Stimulated activated CD4-positive, alpha-beta T cell treated with anti-CD3 and anti-CD28 coated beads, TNF-alpha, amount 100 ng/mL, for 4 hours (primary cell): ENCODE measurements at regions not wholly inside any gene's neighbourhood (a gene's known extent, or its start where the extent isn't known, plus 50 kb on each side); places are given as distances from the start of the nearest gene placed in this dataset.

Source experiments
- DNase-seq, 3 experiments: peaks; one replicate each; pipeline ENCODE4 v3.0.0-alpha.2; 2020; ENCODE audit warnings: low read depth in 3 of 3

DNA sequence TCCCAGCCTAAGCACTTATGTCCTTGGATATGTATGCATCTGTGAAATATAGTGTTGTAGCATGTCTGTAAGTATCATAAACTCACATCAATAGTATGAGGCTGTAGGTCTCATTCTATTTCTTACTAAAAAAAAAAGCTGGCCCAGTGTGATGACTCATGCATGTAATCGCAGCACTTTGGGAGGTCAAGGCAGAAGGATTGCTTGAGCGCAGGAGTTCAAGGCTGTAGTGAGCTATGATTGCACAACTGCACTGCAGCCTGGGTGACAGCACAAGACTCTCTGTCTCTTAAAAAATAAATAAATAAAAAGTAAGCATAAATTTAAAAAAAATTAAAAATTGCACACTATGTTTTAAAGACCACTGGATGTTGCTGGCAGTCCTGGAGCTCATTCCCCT lies 79.1 kb upstream of the SPATA13 start:
- no peak for DNase-seq

DNA sequence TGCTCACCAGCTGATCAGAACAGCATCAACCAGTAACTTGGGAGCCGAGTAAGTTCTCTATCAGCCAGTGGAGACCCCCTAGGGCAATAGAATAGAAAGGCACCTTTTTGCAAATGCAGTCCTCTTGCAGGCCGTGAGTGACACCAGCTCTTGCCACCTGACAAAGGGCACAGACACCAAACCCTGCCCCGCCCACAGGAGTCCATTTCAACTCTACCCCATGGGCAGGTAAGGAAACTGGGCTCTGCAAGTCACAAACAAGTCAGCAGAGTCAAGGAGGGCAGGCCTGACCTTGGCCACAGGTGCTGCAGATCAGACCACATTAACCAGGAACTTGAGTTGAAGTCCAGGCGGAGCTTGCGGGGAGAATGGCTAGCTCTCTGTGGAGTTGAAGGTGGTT lies 77.4 kb upstream of the SPATA13 start:
- DNase-seq, result no peak

DNA sequence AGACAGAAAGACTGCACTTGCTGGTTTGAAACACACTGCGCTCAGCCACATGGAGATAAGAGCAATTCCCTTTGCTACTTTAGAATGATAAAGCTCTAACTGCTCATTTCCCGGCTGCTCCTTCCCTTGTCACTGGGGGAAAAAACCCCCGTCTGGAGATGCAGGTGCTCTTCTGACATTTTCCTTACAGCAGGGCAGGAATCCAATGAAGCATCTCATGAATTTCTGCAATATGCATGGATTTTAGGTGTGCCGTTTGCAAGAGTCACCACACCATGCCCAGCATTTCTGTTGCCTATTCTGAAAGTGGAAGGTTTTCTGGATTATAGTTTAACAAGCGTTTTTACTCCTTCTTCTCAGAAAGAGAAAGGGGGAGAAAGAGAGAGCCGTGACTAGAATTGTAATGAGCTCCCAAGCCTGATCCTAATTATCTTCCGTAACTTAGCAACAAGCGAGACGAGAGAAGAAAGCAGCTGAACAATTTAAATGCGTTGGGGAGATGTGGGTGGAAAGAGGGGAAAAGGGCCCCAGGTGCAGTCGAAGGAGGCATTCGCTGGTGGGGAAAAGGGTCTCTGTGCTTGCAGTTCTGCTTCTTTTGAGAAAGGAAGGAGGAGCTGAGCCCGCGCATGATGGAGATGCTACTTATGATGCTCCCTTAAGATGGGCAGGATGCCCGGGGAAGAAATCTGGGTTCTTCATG lies 76.6 kb upstream of the SPATA13 start:
- no peak for DNase-seq

DNA sequence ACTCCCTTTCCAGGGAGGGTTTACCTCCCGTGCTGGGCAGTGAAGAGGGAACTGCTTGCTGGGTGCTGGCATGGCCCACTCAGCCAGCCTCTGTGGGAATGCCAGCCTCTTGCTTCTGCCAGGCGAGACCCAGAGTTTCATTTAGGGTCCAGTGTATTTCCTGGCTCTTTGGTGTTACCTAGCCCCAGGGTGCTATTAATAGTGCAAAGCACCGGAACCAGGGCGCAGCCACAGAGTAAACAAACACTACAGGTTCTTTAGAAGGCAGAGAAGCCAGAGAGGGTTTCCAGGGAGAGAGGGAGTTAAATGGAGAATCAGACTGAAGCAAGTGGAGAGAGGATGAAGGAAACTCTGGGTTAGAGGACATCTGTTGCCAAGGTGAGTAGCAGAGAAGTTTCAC lies 74.9 kb upstream of the SPATA13 start:
- DNase-seq, result no peak

DNA sequence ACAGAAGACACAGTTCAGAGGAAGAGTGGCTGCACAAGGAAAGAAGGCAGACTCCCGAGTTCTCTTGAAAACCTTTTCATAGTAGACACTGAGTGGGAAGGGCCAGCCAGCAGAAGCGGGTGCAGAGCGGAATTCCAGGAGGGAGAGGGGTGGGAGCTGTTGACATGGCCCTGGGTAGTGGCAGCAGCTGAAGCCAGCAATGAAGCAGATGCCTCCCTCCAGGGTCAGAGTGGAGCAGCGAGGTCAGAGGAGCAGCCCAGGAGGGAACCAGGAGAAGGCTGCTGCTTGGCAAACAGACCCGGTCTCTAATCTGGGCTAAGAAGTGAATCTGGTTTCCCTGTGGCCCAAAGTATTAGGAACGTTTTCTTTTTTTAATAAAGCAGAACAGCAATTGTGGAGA lies 73.9 kb upstream of the SPATA13 start:
- DNase-seq, result no peak

DNA sequence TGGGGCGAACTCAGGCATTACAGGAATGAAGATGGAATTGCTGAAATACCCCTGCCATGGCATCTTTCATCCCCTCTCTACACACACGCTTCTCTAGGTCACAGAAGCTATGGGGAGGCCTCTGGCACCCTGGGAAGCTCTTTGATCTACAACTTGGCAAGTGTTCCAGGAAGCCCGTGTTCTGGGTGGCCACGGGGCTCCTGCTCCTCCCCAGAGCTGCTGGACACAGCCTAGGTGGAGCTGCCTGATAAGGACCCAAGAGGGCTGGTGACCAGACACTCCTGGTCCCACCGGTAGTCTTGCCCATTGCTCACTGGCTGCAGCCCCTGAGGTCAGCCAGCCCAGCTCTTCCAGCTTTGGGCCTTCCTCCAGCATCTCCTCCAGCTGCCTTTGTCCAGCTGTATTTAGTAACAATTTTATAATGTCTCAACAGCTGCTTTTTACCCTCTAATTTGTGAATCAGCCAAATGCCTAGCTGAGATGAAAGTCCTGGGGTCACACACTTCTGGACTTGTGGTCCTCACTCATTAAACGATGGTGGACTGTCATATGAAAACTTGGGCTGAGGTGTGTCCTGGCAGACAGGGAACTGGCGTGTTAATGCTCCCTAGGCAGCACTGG lies 72.8 kb upstream of the SPATA13 start:
- DNase-seq, result no peak

DNA sequence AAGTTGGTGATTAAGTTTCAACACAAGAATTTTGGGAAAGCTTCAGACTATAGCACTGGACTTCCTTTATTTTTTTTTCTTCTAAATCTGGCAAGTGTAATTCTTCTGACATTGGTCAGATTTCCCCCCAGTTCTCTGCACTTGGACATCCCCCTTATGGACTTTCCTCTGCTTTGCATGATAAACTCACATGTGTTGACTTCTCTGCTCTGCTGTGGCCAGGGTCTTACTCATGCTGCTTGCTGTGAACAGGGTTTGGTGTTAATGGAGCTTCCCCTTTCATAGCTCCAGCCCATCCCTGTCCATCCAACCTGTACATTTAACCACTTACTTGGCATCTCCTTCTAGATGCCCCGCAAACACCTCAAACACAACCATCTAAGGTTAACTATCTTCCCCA lies 70.5 kb upstream of the SPATA13 start:
- no peak for DNase-seq

DNA sequence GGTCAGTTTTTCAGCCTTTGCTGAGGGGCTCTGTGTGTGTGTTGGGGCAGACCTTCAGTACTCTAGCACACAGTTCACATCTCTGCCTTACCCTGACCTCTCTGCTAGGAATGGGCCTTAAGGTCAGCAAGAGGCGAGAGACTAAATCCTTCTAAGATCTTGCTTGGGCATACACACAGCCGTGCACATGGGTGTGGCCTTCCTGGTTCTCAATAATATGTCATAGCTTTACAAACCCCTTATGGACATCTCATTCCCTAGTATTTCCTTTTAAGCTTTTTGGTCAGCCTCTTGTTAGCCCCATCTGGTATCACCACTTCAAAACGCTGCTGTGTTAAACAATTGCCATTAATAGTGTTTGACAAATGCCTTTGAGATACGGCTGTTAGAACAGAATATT lies 69.4 kb upstream of the SPATA13 start:
- DNase-seq, result no peak

DNA sequence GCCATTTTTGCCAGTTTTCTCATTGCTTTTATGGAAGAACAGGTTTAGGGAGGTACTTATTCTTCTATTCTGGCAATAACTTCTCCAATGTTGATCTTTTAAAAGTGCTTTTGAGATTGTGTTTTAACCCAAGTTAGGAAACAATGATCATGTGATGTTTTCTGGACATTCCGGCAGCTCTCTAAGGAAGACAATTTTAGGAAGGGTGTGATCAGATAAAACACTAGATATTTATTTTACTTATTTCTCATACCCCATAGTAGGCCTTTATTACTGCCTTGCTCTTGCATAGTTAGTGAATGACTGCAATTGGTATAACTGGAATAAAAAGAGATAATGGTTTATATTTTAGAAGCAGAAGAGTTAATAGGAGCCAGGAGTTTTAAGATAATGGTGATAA lies 68.4 kb upstream of the SPATA13 start:
- no peak for DNase-seq

DNA sequence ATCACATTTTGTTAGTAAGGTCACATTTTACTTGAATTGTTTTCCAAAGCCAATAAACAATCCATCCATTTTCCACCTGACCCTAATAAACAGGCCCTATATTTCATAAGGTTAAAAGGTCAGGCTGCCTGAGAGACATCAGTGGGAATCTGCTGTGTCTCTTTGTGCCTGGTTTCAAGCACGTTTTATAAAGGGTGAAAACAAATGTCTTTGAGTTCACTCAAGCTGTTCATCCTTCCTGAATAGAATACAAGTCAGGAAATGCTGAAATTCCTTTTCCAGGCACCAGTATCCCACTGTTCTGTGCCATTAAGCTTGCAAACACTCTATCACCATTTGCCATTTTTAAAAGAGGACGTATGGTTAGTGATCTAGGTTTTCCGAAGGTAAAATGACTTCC lies 67.5 kb upstream of the SPATA13 start:
- DNase-seq, result no peak

DNA sequence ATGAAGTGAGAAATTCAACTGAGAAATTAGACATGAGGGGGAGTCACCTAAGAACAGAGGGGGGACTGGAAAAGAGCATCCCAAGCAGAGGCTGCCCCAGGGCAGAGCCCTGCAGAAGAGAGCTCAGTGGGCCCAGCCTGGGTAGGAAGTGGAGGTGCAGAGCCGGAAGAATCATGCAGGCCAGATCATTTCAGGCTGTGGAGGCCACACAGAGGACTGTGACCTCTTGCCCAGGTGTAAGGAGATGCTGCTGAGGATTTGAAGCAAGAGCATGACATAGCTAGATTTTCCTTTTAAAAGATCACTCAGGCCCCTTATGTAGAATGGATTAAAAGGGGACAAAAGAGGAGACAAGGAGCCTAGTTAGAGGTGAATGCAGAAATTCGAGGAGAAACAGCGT lies 63.9 kb upstream of the SPATA13 start:
- DNase-seq, result no peak

DNA sequence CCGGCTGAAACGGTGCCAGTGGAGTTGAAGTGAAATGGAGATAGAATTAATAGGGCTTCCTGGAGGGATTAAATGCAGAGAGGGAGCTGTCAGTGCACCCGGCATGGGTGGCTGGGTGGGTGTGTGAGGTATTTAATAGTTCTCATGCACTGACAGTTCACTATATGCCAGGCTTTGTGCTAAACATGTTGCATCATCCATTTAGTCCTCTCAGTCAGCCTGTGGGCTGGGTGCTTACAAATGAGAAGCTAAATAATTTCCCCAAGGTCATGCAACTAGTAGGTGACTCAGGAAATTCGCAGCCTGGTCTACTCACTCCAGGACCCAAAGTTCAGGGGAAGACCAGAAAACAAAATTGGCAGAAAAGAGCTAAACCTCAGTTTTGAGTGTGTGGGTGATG lies 63.5 kb upstream of the SPATA13 start:
- no peak for DNase-seq

DNA sequence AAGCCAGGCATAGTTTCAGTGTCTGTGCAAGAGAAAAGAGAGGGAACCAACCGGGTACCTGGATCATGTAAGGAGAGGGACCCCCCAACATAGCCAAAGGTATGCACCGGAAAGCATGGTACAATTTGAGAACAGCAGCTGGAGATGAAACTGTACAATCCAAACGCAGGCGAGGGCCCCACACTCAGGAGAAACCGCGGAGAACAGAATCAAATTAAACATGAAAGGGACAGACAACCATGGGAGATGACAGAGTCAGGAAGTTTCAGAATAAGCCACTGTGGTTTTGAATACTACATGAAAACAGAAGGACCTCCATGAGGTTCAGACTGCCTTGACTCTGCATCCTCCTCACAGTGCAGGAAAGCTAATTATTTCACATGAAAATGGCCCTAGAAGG lies 62.9 kb upstream of the SPATA13 start:
- DNase-seq, result no peak

DNA sequence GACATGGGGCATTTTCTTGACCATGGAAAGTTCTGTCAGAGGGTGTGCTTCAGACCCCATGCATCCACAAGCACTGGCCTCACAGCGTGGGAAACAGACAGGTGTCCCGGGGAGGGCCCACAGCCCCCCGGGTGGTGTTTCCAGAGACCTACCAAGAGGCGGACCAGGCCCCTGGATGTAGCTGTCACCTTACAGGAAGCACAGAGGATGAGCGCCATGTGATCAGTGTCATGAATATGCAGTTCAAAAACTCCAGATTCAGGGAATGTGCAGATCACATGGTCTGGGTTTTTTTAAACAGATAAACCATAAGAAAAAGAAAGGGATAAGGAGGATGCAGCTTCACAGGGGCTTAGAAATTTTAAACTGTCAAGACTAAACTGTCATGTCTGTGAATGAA lies 61.0 kb upstream of the SPATA13 start:
- no peak for DNase-seq

DNA sequence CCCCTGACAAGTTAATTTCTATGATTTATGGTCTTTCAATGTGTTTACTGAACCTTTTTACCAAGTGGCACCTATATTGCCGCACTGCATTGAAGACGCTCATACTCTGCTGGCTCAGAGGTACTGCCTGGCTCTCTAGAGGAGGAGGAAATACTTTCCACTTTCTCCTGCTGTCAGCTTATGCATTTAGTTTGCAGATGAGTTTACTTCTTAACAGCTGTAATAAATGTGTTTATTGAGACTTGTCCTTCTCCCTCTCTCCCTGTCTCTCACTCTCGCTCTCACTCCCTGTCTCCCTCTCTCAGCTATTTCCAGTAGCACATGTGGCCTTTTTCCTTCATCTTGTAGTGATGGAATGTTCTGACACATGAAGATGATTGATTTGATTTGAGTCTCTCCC lies 60.3 kb upstream of the SPATA13 start:
- no peak for DNase-seq

DNA sequence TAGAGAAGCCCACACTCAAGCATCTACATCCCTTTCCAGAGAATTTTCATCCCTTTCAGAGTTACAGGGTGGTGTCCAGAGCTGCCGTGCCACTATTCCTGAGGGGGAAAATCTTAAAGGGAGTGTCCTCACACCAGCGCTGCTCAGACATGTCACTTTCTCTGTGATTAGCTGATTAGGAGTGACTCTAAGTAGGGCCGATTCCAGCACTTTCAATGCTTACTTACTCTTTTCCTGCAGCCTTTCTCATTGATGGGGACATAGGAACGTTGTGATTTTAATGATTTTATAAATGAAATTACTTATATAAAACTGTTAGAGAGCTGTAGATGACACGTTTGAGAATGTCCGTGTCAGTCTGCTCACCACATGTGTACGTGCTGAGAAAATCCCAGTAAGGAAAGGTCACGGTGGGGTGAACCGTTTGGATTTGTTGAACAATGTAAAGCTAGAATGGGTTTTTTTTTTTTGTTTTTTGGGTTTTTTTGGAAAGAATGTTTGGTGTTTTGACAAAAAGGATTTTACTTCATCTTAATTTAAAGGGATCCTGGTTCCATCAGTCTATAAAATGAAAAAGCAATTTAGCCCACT lies 56.6 kb upstream of the SPATA13 start:
- no peak for DNase-seq

DNA sequence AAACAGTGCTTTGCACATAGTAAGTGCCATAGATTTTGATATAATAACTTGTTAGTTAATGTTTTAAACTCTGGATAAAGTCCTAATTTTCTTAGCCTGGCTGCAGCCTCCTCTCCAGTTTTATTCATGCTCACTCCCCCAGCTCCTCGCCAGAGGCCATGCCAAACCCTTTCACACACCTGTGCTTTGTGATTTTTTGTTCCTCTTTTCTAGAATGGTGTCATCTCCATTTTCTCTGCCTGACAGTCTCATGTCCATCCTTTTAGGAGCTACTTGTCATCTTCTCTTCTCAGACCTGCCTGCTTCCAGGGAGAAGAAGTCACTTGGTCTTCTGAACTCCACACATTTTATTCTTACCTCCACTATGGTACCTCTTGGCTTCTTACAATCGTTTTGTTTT lies 55.8 kb upstream of the SPATA13 start:
- DNase-seq, result no peak

DNA sequence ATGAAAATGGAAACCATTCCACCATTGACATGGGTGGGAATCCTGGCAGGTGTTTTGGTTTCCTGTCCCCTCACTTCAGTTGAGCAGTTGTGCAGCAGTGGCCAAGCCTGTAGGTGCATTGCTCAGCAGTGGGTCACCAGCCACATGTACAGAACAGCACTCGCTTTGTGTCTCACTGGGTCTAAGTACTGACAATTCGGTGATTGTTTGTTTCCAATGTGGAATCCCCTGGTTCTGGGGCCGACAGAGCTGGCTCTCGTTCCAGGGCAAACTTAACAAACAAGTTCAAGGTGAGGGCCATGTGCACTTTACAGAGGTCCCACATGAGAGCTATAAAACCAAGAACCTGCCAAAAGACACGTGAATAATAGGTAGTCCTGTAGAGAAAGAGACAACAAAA lies 54.1 kb upstream of the SPATA13 start:
- no peak for DNase-seq

DNA sequence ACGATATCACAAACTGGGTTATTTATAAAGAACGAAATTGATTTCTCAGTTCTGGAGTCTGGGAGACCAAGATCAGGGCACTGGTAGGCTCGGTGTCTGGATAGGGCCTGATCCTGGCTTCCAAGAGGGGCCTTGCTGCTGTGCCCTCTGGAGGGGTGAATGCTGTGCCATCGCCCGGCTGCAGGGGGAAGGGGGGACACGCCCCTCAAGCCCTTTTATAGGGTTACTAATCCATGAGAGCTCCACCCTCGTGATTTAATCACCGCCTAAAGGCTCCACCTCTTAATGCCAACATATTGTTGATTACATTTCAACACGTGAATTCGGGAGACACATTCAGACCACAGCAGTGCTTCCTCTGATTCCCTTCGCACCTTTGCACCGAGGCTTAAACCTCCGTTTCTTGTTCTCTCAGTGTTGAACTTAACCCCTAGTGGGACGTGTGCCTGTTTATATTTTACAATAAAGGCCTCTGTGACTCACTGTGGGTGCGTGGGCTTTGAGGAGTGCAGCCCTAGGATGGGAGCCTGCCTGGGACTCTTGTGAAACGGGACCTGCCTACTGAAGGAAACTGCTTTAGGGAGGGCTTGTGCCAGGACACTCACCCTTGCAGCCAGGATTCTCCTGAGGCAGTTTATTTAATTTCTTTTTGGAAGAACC lies 52.4 kb upstream of the SPATA13 start:
- DNase-seq, result no peak

DNA sequence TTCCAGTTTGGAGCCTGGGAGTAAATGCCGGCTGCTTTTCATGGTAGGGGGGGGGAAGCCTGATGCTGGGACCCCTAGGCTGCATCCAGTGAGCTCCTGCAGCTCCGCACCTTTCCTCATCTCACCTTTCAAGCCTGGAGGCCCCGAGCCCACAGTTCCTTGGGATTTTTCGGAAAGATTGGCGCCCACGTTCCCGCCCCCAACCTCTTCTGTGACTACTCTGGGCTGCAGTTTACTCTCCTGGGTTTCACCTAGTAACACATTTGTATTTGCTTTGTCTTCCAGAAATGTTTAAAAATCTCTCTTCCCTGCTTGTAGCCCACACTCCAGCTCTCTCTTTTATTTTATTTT lies 51.9 kb upstream of the SPATA13 start:
- no peak for DNase-seq

DNA sequence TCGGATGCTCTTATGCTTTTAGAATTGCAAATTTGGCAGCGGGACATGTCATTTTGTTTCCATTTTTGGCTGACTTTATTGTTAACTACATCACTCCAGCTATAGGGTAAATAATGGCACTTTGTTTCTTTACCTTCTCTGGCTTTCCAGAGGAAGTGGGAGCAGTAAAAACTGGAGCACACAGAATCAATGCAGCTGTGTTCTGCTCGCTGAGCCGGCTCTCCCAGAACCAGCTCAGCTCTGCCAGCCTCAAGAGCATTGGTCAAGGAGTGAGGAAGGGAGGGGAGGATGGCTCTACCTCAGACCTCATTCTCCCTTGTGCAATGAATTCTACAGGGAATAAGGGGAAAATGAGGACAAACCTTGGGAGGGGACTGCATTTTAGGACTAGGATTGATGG lies 50.5 kb upstream of the SPATA13 start:
- DNase-seq, result no peak
